ENCODE measurements at regions not wholly inside any gene's neighbourhood (a gene's known extent, or its start where the extent isn't known, plus 50 kb on each side); places are given as distances from the start of the nearest gene placed in this dataset.
"Not testable (repeated sequence)": the region's sequence is repeated elsewhere in the genome, so short reads cannot be mapped to it uniquely, and the experiment has no call there.

DNA sequence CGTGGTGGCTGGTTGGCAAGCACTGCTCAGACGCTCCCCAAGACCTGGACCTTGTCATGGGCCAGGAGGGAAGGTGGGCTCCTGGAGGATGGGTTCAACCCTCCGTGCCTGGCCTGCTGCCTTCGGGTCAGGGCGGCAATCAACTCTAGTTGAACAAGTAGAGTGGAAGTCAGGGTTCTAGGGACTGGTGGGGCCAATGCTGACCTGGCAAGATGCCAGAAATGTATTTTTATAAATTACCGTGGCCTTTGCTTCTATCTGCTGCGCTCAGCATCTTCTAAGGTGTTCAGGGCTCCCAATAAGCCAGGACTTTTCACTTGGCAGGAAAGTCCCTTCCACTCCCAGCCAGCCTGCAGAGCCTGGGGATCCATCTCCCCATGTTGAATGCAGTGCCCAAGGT lies 207.1 kb upstream of the N4BP1 start:
- DNase-seq = no peak

DNA sequence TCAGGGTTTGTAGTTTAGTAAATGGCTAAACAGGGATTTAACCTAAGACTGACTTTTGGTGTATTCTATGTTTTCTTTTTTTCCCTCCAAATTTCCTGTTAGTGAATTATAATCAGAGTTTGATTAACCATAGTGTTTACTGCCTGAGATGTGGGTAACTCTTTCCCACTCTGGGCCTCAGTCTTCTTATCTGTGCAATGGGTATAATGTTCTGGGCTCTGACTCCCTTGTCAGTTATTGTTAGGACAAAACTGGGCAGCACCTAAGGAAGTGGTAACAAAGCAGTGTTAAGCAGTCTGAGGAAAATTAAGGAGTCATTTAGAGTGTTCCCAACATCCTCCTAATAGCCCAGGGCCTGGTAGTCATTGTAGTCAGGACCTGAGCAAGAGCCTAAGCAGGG lies 206.4 kb upstream of the N4BP1 start:
- DNase-seq = no peak

DNA sequence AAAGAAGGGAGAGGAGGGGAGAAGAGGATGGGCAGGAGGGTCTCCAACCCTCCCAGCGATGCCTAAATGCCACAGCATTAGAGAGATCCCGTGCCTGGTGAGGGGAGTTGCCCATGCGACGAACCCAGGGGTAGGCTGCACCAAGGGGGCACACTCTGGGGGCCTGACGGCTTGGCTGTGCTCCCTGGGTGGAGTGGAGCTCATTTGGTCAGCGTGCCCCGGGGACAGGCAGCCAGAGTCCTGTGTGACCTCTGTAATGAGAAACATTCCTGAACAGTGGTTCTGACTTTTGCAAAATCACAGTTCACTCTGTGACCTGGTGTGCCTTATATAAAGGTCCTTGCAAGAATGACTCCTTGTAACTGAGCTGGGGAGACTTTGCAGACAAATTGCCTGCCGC lies 205.0 kb upstream of the N4BP1 start:
- no peak for DNase-seq

- no peak for DNase-seq
Measured at GRCh38 chr16:48813485-48813884, 203.5 kb upstream of the N4BP1 start.

DNA sequence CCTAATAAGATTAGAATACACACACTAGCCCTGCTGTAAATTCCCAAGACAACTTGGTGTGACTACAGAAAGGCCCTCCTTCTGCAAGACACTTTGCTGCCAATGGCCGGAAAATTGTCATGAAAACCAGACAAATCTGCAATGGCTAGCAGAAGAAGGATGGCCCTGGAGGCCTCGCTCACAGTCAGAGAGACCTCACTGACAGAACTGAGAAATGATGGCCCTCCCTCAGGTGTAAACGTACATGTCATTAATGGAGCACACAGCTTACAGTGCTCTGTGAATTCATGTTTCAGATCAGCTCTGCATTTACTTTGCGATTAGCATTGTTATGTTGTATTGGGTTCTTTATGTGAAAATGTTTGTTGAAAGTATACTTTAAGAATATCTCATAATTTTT lies 202.9 kb upstream of the N4BP1 start:
- DNase-seq = no peak

GRCh38 chr16:48811478-48811877 lies 201.5 kb upstream of the N4BP1 start:
- DNase-seq = no peak

- DNase-seq = no peak
Measured at GRCh38 chr16:48810803-48811453, 200.9 kb upstream of the N4BP1 start.

DNA sequence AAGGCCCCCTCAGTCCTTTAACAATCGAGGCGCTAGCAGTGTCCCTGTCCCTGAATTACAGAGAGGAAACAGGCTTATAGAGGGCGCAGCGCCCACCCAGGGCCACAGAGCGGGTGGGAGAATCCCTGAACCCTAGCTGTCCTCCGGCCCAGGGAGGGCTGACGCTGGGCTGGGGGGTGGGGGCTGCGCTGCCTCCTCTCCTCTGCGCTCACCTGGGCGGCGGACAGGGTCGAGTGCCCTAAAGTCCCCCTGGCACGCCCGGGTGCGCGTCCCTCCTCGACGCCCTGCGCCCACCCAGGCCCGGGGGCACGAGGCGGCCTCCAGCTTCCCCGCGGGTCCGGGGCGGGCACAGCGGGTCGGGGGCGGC lies 200.4 kb upstream of the N4BP1 start:
- DNase-seq = no peak

DNA sequence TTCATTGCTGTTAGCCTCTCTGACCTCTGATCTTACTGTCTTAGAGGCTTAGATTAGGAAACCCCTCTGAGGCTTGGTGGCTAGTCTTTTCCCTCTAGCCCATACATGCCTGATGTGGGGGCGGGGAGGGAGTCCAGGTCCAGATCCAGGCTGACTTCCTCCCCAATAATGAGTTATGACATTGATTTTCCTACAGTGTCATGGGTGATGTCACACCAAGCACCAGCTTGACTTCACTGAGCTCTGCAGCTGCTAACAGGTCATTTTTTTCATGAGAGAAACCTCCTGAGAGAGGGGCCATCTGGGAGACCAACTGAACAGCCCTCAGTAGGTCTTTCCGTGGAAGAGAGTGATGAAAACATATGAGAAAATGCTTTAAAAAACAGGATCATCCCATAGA lies 180.2 kb upstream of the N4BP1 start:
- DNase-seq = no peak

DNA sequence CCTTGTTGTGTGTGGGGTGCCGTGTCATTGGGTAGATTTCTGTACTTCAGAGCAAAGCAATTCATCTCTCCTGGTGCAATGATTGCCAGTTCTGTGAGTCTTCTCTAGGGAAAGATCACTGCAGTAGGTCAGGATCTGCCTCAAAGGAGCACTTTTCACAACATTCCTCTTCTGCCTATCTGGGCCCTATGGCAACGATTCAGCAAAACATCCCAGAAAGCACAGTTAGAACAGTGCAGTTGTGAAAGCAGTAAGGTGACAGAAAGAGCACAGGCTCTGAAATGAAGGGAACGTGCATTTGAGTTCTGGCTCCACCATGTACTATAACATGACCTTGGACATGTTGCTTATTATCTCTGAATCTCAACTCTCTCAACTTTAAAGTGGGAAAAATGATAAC lies 178.5 kb upstream of the N4BP1 start:
- no peak for DNase-seq

DNA sequence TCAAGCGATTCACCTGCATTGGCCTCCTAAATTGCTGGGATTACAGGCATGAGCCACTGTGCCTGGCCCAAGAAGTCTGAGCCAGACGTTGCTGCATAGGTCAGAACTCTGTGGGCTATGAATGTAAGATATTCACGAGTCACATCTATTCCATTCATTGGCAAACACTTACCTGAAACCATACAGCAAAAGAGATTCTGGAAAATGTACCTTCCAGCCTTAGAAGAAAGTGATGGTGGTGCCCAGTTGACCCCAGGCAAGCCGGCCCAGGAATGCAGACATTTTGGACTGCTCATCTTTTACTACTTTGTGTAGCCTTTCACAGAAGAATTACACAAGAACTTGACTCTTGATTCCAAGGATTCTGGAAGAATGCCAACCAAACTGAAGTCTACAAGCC lies 135.6 kb upstream of the N4BP1 start:
- no peak for DNase-seq

GRCh38 chr16:48740964-48741363 lies 131.0 kb upstream of the N4BP1 start:
- DNase-seq = no peak

- DNase-seq = no peak
Measured at GRCh38 chr16:48734220-48734619, 124.2 kb upstream of the N4BP1 start.

GRCh38 chr16:48704710-48705109 lies 94.7 kb upstream of the N4BP1 start:
- DNase-seq = no peak

- DNase-seq = peak; percentile 69
Measured at GRCh38 chr16:48687421-48688038, 77.5 kb upstream of the N4BP1 start.

- no peak for DNase-seq
Measured at GRCh38 chr16:48684148-48684547, 74.2 kb upstream of the N4BP1 start.

DNA sequence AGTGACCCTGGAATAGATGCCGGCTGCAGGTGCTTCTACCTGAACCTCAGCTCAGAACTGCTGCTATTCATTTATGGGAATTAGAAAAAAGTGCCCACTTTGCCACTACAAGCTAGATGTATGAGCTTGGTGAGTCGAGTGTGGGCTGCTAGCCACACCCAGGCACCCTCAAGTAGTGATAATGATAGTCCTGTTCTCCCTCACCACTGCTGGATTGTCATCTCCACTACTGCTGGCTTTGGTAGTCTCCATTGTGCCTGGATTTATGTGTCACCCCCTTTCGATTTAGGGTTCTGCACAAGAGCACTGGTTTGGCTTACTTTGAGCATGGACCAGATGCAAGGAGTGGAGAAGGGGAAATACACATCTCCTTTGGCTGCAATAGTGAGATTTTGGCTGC lies 73.0 kb upstream of the N4BP1 start:
- DNase-seq = no peak

- DNase-seq = no peak
Measured at GRCh38 chr16:48681520-48681919, 71.5 kb upstream of the N4BP1 start.

DNA sequence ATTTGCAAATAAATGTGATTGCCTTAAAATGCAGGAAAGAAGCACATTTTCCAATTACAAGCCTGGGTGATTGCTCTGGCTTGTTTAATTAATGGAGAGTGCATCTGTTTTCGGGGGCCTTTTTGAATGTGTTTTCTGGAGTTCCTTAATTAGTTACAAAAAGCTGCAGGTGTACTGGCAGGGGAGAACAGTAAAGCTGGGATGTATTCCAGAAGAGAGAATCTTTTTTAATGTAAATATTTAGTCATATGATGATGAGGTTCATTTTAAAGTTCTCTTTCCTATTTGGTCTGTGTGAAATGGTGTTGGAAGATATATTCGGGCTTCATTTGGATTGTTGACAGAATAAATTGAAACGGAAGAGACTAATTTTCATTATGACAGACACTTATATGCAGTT lies 70.9 kb upstream of the N4BP1 start:
- no peak for DNase-seq

- DNase-seq = no peak
Measured at GRCh38 chr16:48676836-48677235, 66.9 kb upstream of the N4BP1 start.

DNA sequence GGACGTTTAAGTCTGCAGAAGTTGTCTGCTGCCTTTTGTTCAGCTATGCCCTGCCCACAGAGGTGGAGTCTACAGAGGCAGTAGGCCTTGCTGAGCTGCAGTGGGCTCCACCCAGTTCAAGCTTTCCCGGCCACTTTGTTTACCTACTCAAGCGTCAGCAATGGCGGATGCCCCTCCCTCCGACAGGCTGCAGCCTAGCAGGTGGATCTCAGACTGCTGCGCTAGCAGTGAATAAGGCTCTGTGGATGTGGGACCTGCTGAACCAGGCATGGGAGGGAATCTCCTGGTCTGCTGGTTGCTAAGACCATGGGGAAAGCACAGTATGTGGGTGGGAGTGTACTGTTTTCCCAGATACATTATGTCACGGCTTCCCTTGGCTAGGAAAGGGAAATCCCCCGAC lies 58.2 kb upstream of the N4BP1 start:
- not testable (repeated sequence) for DNase-seq

GRCh38 chr16:48659940-48660339 lies 50.0 kb upstream of the N4BP1 start:
- DNase-seq = no peak
